KG1 (cell line): ENCODE measurements at regions not wholly inside any gene's neighbourhood (a gene's known extent, or its start where the extent isn't known, plus 50 kb on each side); places are given as distances from the start of the nearest gene placed in this dataset.

Experiments used
- DNase-seq: peaks from one replicate; lab custom pipeline; 2025; lab: John Stamatoyannopoulos, UW

GRCh38 chr1:82686774-82687173 is 886.0 kb downstream of the ADGRL2 start:
- no peak for DNase-seq

DNA sequence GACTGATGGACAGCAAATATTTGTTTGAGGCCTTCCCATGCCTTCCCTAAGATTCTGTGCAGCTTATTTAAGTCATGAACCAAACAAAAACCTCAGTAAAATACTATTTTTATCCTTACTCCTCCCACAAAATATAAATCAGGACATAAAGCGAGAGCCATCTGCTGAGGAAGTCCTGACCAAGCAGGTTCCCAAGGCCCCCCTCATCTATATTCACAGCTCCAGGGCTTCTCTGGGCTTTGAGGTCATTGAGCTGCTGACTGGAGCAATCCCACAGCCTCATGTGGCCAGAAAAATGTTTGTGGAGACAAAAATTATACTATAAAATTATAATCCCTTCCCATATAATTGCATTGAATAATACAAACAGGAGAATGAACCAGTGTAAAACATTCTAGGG is 846.2 kb downstream of the ADGRL2 start:
- DNase-seq = no peak

DNA sequence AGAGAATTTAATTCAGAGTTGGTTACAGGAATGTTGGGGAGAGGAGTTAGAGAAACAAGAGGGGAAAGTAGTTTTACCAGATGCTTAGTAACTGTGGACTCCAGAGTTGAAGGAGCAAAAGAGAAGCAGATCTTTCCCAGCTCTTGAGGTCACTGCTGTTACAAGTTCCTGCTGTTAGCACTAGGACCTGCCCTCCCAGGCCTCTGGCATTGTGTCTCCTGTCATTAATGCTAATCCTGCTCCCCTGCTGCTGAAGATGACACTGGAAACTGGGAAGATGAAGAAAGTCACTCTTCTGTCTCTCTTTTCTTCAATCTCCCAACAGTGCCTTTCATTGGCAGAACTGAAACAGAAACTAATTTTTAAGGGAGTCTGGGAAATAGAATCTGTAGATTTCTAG is 845.6 kb downstream of the ADGRL2 start:
- no peak for DNase-seq

DNA sequence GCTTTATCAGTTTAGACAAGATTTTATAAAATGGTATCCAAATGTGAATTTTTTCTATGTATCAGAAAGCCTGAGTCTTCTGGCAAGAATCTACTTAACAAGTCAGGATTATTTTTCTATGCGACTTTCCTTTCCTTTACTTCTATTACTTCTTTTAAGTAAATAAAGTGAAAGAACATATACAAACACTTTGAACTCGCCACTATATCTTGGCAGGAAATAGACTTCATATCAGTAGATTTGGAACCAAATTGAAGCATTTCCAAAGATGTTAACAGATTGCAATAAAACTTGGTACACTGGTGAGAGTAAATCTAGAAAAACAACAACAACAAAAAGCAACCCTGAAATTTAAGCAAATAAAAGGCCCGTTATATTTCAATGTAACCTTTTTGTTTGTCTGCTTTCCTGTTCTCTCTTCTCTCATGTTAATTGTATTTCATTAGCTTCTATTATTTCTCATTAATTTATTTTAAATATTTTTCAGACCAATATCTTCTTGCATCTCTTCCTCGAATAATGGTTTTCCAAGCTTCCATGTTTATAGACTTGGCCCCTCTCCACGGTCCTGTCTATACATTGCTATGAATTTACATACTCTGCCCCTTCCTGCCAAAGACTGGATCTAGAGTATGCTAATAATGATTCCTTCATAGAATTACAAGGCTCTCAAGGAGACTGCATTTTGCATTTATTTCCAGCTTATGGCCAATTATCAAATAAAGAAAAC is 843.6 kb downstream of the ADGRL2 start:
- DNase-seq = no peak

DNA sequence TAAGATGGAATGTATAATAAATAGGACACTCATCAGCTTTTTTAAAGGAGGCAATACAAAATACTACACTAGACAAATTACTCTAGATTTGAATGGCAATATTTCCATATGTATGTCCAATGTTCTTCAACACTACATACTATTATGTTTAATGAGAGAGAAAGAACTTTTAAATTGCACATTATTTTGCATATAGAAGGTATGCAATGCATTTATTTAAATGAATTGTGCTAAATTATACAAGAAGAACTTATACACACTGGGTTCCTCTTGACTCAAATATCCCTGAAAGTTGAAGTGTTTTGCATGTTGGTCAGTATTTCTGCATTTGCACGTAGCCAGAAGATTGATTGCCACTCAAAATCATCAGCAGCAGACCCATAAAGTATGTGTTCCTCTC is 839.6 kb downstream of the ADGRL2 start:
- DNase-seq = no peak

DNA sequence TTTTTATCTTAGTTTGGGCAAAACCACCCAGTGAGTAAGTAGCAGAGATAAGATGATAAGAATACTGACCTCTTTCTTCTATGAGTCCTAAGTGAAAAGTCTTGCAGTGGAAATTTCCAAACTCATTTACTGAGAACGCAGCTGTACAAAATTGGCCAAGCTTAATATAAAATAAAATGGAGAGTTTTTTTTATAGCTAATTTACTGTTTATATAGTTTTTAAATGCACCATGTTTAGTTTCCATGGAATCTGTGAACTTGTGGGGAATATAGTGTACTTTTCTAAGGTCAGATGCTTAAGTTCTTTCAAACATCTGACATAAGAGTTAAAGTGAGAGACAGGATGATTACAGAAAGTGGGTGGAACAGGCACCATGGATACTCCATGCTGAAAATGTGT is 833.5 kb downstream of the ADGRL2 start:
- no peak for DNase-seq

DNA sequence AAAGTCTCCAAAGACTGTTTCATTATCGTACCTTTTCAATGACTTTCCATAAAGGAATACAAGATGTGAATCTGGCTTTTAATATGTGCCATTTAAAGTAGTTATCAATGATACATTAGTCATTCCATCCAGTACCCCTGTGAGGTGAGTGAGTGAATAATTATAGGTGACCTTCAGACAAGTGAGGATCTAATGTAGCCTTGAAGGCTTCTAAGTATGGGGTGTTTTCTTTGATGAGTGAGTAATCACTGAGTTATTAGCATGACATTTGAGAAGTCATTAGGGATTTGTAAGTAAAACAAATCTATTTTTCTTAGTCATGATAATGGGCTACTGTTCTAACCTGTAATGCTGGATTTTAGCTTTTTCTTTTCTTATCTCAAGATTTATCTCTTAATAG is 831.4 kb downstream of the ADGRL2 start:
- no peak for DNase-seq

- DNase-seq = no peak
Observed at GRCh38 chr1:82628887-82629286, 828.2 kb downstream of the ADGRL2 start.

DNA sequence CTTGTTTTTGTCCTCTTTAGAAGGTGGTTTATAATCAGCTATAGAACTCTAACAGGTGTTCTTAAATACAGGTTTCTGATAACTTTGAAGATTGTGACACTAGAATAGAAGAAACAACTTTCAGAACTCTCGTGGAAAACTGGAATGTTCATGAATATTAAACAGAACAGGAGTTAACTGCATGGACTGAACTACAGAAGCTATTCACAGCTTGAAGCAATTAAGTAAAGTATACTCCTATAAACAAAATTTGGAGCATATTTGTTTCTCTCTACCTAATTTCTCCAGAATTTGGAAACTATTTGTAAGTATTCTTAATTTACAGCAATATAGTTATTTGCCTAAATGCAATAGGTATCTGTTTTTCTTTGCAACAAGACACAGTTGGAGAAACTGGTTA is 824.8 kb downstream of the ADGRL2 start:
- DNase-seq = no peak

DNA sequence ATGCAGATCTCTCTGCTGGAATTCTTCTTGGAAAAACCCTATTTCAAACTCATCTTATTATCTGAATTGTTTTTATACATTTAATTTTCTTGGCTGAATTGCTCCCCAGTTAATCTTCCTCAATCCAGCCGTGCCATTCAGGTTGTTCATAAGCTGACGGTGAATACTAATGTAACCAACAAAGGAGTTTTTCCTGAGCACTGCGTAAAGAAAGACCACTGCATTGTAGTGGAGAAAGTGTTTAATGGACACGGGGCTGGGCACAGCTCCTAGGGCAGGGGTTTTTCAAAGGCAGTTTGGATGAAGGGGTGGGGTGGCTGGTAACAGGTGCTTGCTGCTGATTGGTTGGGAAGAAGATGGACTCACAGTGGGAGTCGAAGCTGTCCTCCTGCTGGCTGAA is 820.3 kb downstream of the ADGRL2 start:
- no peak for DNase-seq

DNA sequence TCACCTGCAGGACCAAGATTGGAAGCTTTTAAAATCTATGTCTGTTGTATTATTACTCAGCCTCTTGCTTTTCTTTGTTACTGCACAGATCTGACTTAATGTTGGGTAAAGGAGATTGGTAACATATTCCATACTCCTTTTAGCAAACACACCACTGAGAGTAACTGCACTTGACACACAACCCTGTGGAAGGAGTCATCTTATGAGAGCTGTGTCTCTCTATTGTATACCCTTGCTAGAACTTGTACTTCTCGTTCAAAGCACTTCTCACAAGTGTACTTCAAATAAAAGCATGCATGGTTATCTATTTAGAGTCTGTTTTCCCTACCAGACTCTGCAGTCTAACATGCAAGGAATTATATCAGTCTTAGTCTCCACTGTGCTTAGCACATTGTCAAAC is 813.4 kb downstream of the ADGRL2 start:
- no peak for DNase-seq

- no peak for DNase-seq
Observed at GRCh38 chr1:82612986-82613385, 812.3 kb downstream of the ADGRL2 start.

DNA sequence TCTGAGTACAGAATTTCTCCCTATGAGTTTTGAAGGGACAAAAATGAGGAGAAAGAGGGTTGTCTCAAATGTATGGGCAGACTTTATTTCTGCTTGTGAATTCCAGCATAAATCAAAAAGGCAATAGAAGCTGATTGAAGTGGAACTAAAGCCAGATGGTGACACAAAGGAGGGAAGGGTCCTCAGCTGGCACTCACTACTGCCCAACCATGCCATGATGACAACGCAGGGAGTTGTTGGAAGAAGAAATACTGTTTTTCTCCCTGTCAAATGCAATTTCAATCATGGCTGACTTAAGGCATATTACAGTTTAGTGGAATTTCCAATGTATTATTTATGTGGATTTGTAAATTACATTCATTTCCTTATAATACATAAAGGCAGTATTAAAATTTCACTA is 805.8 kb downstream of the ADGRL2 start:
- no peak for DNase-seq

DNA sequence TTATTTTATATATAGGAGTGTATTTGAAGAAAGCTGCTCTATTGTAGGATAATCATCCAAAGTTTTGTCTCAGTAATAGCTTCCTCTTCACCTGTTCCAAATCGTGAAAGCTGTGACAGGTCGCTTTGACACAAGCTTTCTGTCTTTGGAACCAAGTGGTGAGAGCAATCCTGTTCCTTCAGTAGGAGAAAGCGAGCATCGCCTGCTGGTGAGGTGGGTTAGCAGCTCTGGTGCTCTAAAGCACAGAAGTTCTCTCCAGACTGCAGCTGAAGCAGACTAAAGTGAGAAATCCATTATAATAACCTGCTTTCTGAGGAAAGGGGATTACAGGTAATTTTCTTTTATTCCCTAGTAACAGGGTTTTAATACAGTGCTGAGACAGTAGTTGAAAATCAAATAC is 803.8 kb downstream of the ADGRL2 start:
- no peak for DNase-seq

- DNase-seq = no peak
Observed at GRCh38 chr1:82600314-82600713, 799.6 kb downstream of the ADGRL2 start.

DNA sequence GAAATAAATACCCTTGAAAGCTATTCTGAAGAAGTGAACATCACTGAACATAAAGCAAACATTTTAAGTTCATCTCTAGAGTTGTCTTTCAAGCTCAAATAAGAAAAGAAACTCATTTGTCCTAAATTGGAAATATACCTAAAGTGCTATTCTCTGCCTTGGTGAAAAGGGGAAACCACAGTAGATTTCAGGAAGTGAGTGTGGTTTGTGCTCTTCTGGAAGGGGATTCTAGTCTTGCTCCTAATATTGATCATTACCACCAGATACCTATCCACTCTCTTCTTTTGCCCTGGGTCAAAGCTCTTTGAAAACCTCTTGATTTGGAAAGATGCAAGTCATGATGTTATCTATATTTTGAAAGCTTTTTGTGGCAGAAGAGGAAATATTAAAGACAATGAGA is 798.1 kb downstream of the ADGRL2 start:
- DNase-seq = no peak

DNA sequence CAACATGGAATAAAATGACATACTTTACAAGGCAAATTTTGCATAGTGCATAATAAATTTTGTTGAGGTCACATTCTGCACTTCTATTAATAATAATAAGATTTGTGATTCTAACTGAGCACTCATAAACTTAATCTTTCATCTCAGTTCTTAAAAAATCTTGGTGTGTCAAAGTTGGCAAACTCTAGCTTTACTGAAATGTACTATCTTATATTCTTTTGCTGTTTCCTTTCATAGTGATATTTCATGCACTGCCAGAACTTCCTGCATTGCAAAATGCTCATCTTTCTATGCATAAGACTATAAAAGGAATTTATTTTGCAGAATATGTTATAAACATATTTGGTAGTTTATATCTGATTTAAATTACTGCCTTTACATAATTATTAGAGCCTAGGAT is 797.6 kb downstream of the ADGRL2 start:
- DNase-seq = no peak

- DNase-seq = no peak
Observed at GRCh38 chr1:82597649-82598048, 796.9 kb downstream of the ADGRL2 start.

DNA sequence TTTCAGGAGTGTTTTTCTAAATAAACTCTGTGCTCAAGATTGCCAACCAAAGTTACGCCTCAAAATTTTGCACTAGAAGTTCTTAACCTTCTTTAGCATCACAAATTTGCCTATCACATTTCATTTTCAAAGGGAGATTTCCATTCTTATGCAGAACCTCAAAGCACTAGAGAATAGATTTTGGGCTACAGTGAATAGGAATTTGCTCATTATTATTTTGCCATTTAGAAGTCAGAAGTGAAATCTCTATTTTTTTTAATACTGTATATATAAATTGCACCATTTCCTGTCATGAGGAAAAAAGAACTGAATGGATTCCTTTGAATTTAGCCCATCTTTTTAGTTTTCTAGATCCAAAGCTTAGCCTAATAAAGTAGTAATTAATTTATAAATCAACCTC is 796.4 kb downstream of the ADGRL2 start:
- no peak for DNase-seq

DNA sequence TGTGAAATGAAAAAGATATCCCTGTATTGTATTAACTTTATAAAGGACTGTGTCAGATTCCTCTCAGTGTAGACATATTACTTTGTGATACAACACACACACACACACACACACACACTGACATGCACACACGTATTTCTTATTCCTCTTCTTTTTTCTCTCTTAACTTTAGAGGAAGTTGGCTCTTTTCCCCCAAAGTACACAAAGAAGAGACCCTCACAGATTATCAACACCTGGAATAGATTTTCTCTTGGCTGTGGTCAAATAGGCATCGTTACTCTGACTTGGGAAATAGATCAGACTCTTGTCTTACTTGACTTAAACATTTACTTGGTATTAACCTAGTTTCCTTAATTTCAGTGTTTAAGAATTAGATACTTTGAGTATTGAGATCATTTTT is 792.8 kb downstream of the ADGRL2 start:
- DNase-seq = no peak

GRCh38 chr1:82589588-82589987 is 788.9 kb downstream of the ADGRL2 start:
- DNase-seq = no peak

- DNase-seq = no peak
Observed at GRCh38 chr1:82587371-82587770, 786.6 kb downstream of the ADGRL2 start.

DNA sequence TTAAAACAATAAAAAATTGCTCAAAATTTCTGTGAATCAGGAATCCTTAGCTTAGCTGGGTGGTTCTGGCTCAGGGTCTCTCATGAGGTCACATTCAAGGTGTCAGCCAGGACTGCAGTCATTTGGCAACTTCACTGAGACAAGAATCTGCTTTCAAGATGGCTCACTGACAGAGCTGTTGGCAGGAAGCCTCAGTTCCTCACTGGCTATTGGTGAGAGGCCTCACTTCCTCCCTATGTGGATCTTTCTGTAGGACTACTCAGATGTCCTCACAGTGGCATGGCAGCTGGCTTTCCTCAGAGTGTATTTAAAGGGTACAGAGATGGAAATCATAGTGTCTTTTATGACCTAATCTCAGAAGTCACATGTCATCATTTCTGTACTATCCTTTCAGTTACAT is 785.7 kb downstream of the ADGRL2 start:
- no peak for DNase-seq

GRCh38 chr1:82582347-82582746 is 781.6 kb downstream of the ADGRL2 start:
- no peak for DNase-seq
